CD8-positive, alpha-beta memory T cell (primary cell): ENCODE measurements at regions not wholly inside any gene's neighbourhood (a gene's known extent, or its start where the extent isn't known, plus 50 kb on each side); places are given as distances from the start of the nearest gene placed in this dataset.
A peak's percentile ranks its signal among the peaks of the same experiment; 100 is the strongest.

Source experiments
- CTCF ChIA-PET: fragments of 350-600 bp; sonication (Branson Sonifier 250); formaldehyde crosslinking; loops from one replicate; lab custom pipeline; 2021; ENCODE audit warnings: antibody characterized with exemption; lab: Charles Lee
- POLR2A ChIA-PET: fragments of 350-600 bp; sonication (Branson Sonifier 250); formaldehyde crosslinking; loops from one replicate; lab custom pipeline; 2021; ENCODE audit warnings: antibody characterized with exemption; lab: Charles Lee
- DNase-seq, 5 donors: peaks; one replicate each; pipeline versions ENCODE4 v3.0.0 to v3.0.0-alpha.2; 2020 to 2022; ENCODE audit warnings: mixed read lengths in 1 of 5
- H3K27ac ChIP-seq: one replicate; pipeline ENCODE4 v1.7.0; 2013; ENCODE audit warnings: low read depth, mild to moderate bottlenecking, low read length, moderate library complexity
- H3K27me3 ChIP-seq: 2 replicates; pipeline ENCODE4 v1.7.0; 2013; ENCODE audit warnings: low read length, mild to moderate bottlenecking; ENCODE audit not compliant: insufficient read depth, poor library complexity, severe bottlenecking
- H3K36me3 ChIP-seq: 2 replicates; pipeline ENCODE4 v1.7.0; 2013; ENCODE audit warnings: mild to moderate bottlenecking, low read length, moderate library complexity; ENCODE audit not compliant: insufficient read depth
- H3K4me1 ChIP-seq: 2 replicates; pipeline ENCODE4 v1.7.0; 2013; ENCODE audit warnings: mild to moderate bottlenecking, low read length, moderate library complexity; ENCODE audit not compliant: insufficient read depth
- H3K4me3 ChIP-seq: 2 replicates; pipeline ENCODE4 v1.7.0; 2013; ENCODE audit warnings: mild to moderate bottlenecking, low read length
- H3K9me3 ChIP-seq: 2 replicates; pipeline ENCODE4 v1.7.0; 2013; ENCODE audit warnings: mild to moderate bottlenecking, low read length
- H3K27ac Mint-ChIP-seq, 8 donors: one replicate each; pipeline ENCODE4 v1.8.0; 2020 to 2021; ENCODE audit warnings: mixed read lengths in 8 of 8, mild to moderate bottlenecking in 6 of 8, inconsistent platforms in 3 of 8, moderate library complexity in 3 of 8
- H3K27me3 Mint-ChIP-seq, 2 donors: one replicate each; pipeline ENCODE4 v1.8.0; 2020 to 2021; ENCODE audit warnings: mixed read lengths in 2 of 2, mild to moderate bottlenecking in 1 of 2, moderate library complexity in 1 of 2
- H3K36me3 Mint-ChIP-seq, 3 donors: one replicate each; pipeline ENCODE4 v1.8.0; 2020 to 2021; ENCODE audit warnings: mixed read lengths in 3 of 3, inconsistent platforms in 1 of 3, mild to moderate bottlenecking in 1 of 3
- H3K4me1 Mint-ChIP-seq, 3 donors: one replicate each; pipeline ENCODE4 v1.8.0; 2020 to 2021; ENCODE audit warnings: mixed read lengths in 3 of 3, inconsistent platforms in 1 of 3, mild to moderate bottlenecking in 1 of 3
- H3K4me3 Mint-ChIP-seq, 7 donors: one replicate each; pipeline ENCODE4 v1.8.0; 2020 to 2021; ENCODE audit warnings: mixed read lengths in 7 of 7, mild to moderate bottlenecking in 6 of 7, moderate library complexity in 4 of 7, inconsistent platforms in 2 of 7
- H3K9me3 Mint-ChIP-seq, 5 donors: one replicate each; pipeline ENCODE4 v1.8.0; 2020 to 2022; ENCODE audit warnings: mixed read lengths in 5 of 5, mild to moderate bottlenecking in 3 of 5, moderate library complexity in 2 of 5, inconsistent platforms in 1 of 5

GRCh38 chr10:31708474-31708873 lies 220.2 kb downstream of the ARHGAP12 start:
- Mint-ChIP-seq H3K27me3 (peaks cover 0 to 8% of the 10 kb centered on the region in 2 donors), H3K36me3 (peaks cover 2 to 19% (median 3%) of the 10 kb centered on the region in 3 donors), H3K4me1 (peaks cover 12% of the 10 kb centered on the region in 3 donors), H3K27ac (peak overlapping the region in 1 of 8 donors; percentile 65), H3K4me3 (peak overlapping the region in 1 of 7 donors; percentile 54), H3K9me3 (peaks cover 14 to 28% (median 24%) of the 10 kb centered on the region in 5 donors)
- no peak for DNase-seq
- H3K27me3 ChIP-seq = no peaks in the 10 kb centered on the region
- H3K4me3 ChIP-seq = no peak overlapping the region
- no peak overlapping the region for H3K27ac ChIP-seq
- ChIA-PET POLR2A (no interaction called here), CTCF (no interaction called here)
- no peaks in the 10 kb centered on the region for H3K36me3 ChIP-seq
- H3K9me3 ChIP-seq = no peaks in the 10 kb centered on the region
- peaks cover 12% of the 10 kb centered on the region for H3K4me1 ChIP-seq

GRCh38 chr10:31708046-31708445 lies 220.6 kb downstream of the ARHGAP12 start:
- ChIA-PET POLR2A (no interaction called here), CTCF (no interaction called here)
- H3K4me3 ChIP-seq = no peak overlapping the region
- no peaks in the 10 kb centered on the region for H3K9me3 ChIP-seq
- peaks cover 2 to 19% (median 3%) of the 10 kb centered on the region in 3 donors for H3K36me3 Mint-ChIP-seq
- DNase-seq = no peak
- H3K36me3 ChIP-seq = no peaks in the 10 kb centered on the region
- peaks cover 14 to 28% (median 24%) of the 10 kb centered on the region in 5 donors for H3K9me3 Mint-ChIP-seq
- H3K27me3 ChIP-seq = no peaks in the 10 kb centered on the region
- peaks cover 0 to 8% of the 10 kb centered on the region in 2 donors for H3K27me3 Mint-ChIP-seq
- H3K4me1 ChIP-seq = peaks cover 12% of the 10 kb centered on the region
- peak overlapping the region in 1 of 8 donors; percentile 64 for H3K27ac Mint-ChIP-seq
- no peak overlapping the region for H3K4me3 Mint-ChIP-seq
- no peak overlapping the region for H3K27ac ChIP-seq
- H3K4me1 Mint-ChIP-seq = peaks cover 12% of the 10 kb centered on the region in 3 donors

GRCh38 chr10:31707093-31708039 lies 221.3 kb downstream of the ARHGAP12 start:
- POLR2A ChIA-PET = no interaction called here

GRCh38 chr10:31706464-31707092 lies 222.1 kb downstream of the ARHGAP12 start:
- Mint-ChIP-seq H3K36me3 (peaks cover 0 to 13% (median 2%) of the 10 kb centered on the region in 3 donors), H3K27me3 (peaks cover 0 to 8% of the 10 kb centered on the region in 2 donors), H3K4me3 (peak overlapping the region in 1 of 7 donors; percentile 30), H3K4me1 (peaks cover 12% of the 10 kb centered on the region in 3 donors), H3K9me3 (peaks cover 3 to 19% (median 14%) of the 10 kb centered on the region in 5 donors), H3K27ac (no peak overlapping the region)
- Histone ChIP-seq H3K27me3 (no peaks in the 10 kb centered on the region), H3K9me3 (no peaks in the 10 kb centered on the region), H3K4me1 (peaks cover 12% of the 10 kb centered on the region), H3K4me3 (no peak overlapping the region), H3K27ac (no peak overlapping the region), H3K36me3 (no peaks in the 10 kb centered on the region)
- no peak for DNase-seq
- POLR2A ChIA-PET = no interaction called here
- CTCF ChIA-PET = no interaction called here

More at GRCh38 chr10:31707093-31708039, 221.3 kb downstream of the ARHGAP12 start:
- peak overlapping the region in 4 of 8 donors; percentile 14 to 64 (median 44) for H3K27ac Mint-ChIP-seq
- peaks cover 11 to 27% (median 18%) of the 10 kb centered on the region in 5 donors for H3K9me3 Mint-ChIP-seq
- H3K27ac ChIP-seq = no peak overlapping the region
- CTCF ChIA-PET = no interaction called here
- H3K27me3 Mint-ChIP-seq = peaks cover 0 to 8% of the 10 kb centered on the region in 2 donors
- H3K9me3 ChIP-seq = no peaks in the 10 kb centered on the region
- no peak for DNase-seq
- H3K4me1 Mint-ChIP-seq = peaks cover 12% of the 10 kb centered on the region in 3 donors
- H3K4me1 ChIP-seq = peaks cover 12% of the 10 kb centered on the region
- H3K36me3 Mint-ChIP-seq = peaks cover under 1 to 14% (median 2%) of the 10 kb centered on the region in 3 donors
- H3K4me3 ChIP-seq = no peak overlapping the region
- H3K4me3 Mint-ChIP-seq = peak overlapping the region in 6 of 7 donors; percentile 10 to 57 (median 32)
- H3K36me3 ChIP-seq = no peaks in the 10 kb centered on the region
- no peaks in the 10 kb centered on the region for H3K27me3 ChIP-seq

- H3K36me3 Mint-ChIP-seq = peaks cover 0 to 7% (median 0%) of the 10 kb centered on the region in 3 donors
- Histone ChIP-seq H3K36me3 (no peaks in the 10 kb centered on the region), H3K9me3 (no peaks in the 10 kb centered on the region), H3K4me3 (no peak overlapping the region), H3K27ac (no peak overlapping the region), H3K4me1 (peaks cover 12% of the 10 kb centered on the region), H3K27me3 (no peaks in the 10 kb centered on the region)
- H3K9me3 Mint-ChIP-seq = peaks cover 0 to 7% (median 4%) of the 10 kb centered on the region in 5 donors
- H3K4me3 Mint-ChIP-seq = no peak overlapping the region
- peaks cover 0 to 6% of the 10 kb centered on the region in 2 donors for H3K27me3 Mint-ChIP-seq
- ChIA-PET CTCF (no interaction called here), POLR2A (no interaction called here)
- no peak overlapping the region for H3K27ac Mint-ChIP-seq
- no peak for DNase-seq
- peaks cover 12% of the 10 kb centered on the region in 3 donors for H3K4me1 Mint-ChIP-seq
Observed at GRCh38 chr10:31705136-31705535, 223.5 kb downstream of the ARHGAP12 start.

GRCh38 chr10:31704195-31704594 lies 224.4 kb downstream of the ARHGAP12 start:
- CTCF ChIA-PET = no interaction called here
- no peaks in the 10 kb centered on the region for H3K27me3 ChIP-seq
- no peaks in the 10 kb centered on the region for H3K36me3 ChIP-seq
- peaks cover 12% of the 10 kb centered on the region for H3K4me1 ChIP-seq
- DNase-seq = no peak
- Mint-ChIP-seq H3K4me3 (no peak overlapping the region), H3K27me3 (peaks cover 0 to 6% of the 10 kb centered on the region in 2 donors), H3K27ac (no peak overlapping the region), H3K4me1 (peaks cover 12% of the 10 kb centered on the region in 3 donors), H3K9me3 (peaks cover 0 to 3% (median 0%) of the 10 kb centered on the region in 5 donors), H3K36me3 (no peaks in the 10 kb centered on the region)
- H3K27ac ChIP-seq = no peak overlapping the region
- POLR2A ChIA-PET = no interaction called here
- H3K9me3 ChIP-seq = no peaks in the 10 kb centered on the region
- H3K4me3 ChIP-seq = no peak overlapping the region

- H3K36me3 ChIP-seq = no peaks in the 10 kb centered on the region
- peaks cover 11% of the 10 kb centered on the region for H3K4me1 ChIP-seq
- peaks cover 0 to 6% of the 10 kb centered on the region in 2 donors for H3K27me3 Mint-ChIP-seq
- peaks cover 10% of the 10 kb centered on the region in 3 donors for H3K4me1 Mint-ChIP-seq
- H3K27ac ChIP-seq = no peak overlapping the region
- peaks cover 0 to 3% (median 0%) of the 10 kb centered on the region in 5 donors for H3K9me3 Mint-ChIP-seq
- H3K4me3 Mint-ChIP-seq = no peak overlapping the region
- no peaks in the 10 kb centered on the region for H3K9me3 ChIP-seq
- ChIA-PET POLR2A (no interaction called here), CTCF (no interaction called here)
- no peaks in the 10 kb centered on the region for H3K27me3 ChIP-seq
- H3K27ac Mint-ChIP-seq = no peak overlapping the region
- no peaks in the 10 kb centered on the region for H3K36me3 Mint-ChIP-seq
- H3K4me3 ChIP-seq = no peak overlapping the region
- no peak for DNase-seq
Observed at GRCh38 chr10:31702954-31703353, 225.7 kb downstream of the ARHGAP12 start.

GRCh38 chr10:31702005-31702404 lies 226.6 kb downstream of the ARHGAP12 start:
- CTCF ChIA-PET = no interaction called here
- no peak overlapping the region for H3K27ac ChIP-seq
- H3K4me3 ChIP-seq = no peak overlapping the region
- H3K9me3 ChIP-seq = no peaks in the 10 kb centered on the region
- no peak overlapping the region for H3K4me3 Mint-ChIP-seq
- no peak for DNase-seq
- no peaks in the 10 kb centered on the region for H3K36me3 Mint-ChIP-seq
- H3K4me1 ChIP-seq = peaks cover 1% of the 10 kb centered on the region
- no peaks in the 10 kb centered on the region for H3K27me3 ChIP-seq
- H3K27me3 Mint-ChIP-seq = peaks cover 1 to 2% of the 10 kb centered on the region in 2 donors
- H3K9me3 Mint-ChIP-seq = peaks cover 0 to 3% (median 0%) of the 10 kb centered on the region in 5 donors
- H3K27ac Mint-ChIP-seq = no peak overlapping the region
- no peaks in the 10 kb centered on the region for H3K36me3 ChIP-seq
- POLR2A ChIA-PET = no interaction called here
- H3K4me1 Mint-ChIP-seq = peaks cover under 1% of the 10 kb centered on the region in 3 donors
